Fibroblast of the conjunctiva (primary cell): ENCODE measurements at regions not wholly inside any gene's neighbourhood (a gene's known extent, or its start where the extent isn't known, plus 50 kb on each side); places are given as distances from the start of the nearest gene placed in this dataset.

ENCODE experiments used
- DNase-seq: peaks from one replicate; pipeline ENCODE4 v3.0.0-alpha.2; 2010; ENCODE audit warnings: low read depth

- peak; percentile 20 for DNase-seq
Measured at GRCh38 chr5:147037515-147038205, 159.1 kb upstream of the PPP2R2B start.

DNA sequence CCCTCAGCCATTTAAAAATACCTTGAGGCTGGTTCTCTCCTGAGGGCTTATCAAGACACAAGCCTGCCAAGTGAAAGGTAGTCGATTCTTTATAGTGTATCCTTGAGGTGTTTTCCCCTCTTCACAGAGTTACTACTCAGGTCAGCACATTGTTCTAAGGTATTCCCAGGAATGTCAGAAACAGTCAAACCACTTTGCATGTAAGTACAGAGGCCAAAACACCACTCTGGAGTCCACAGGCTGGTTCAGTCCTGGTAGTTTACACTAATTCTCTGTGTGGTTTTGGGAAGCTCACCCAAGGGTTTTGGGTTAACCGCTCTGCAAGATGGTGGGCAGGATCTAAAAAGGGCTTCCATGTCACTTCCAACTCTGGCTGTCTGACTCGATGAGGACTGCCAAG lies 162.3 kb upstream of the PPP2R2B start:
- no peak for DNase-seq

DNA sequence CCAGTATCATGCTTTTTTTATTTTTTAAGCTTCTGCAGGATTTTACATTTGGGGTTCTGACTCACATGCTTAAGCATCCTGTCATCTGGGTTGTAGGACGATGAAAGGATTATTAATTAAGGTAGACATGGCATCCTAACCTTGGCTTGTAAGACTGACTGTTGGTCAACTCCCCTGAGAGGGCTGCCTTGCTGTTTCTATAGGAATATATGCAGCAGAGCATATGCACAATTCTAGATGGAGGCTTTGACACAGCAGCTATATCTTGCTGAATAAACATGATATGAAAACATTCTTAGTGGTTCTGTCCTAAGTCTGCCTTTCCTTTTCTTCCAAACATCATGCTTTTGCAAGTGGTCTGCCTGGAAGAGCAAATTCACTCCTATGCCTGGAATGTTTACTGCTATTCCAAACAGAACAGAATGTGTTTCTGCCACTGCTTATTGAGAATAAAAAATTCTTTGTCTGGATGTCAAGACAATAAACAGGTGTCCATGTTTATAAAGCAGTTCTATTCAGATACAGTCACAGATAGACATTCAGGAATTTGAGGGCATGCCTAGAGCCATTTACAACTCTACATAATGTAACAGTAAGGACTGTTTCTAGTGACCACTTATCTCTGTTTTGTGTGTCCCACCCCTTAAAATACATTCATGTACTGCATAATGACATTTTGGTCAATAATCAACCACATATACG lies 166.2 kb upstream of the PPP2R2B start:
- DNase-seq: no peak

DNA sequence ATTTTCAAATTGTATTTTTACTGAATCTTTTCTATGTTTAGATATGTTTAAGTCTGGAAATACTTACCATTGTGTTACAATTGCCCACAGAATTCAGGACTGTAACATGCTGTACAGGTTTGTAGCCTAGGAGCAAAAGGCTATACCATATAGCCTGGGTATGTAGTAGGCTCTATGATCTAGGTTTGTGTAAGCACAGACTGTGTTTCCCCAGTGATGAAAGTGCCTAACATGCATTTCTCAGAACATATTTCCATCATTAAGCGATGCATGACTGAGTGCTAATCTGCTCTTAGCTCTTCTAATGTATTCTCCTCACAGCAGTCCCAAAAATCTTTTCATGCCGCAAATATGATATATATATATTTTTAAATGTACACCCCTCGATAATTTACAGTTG lies 166.7 kb upstream of the PPP2R2B start:
- no peak for DNase-seq

DNA sequence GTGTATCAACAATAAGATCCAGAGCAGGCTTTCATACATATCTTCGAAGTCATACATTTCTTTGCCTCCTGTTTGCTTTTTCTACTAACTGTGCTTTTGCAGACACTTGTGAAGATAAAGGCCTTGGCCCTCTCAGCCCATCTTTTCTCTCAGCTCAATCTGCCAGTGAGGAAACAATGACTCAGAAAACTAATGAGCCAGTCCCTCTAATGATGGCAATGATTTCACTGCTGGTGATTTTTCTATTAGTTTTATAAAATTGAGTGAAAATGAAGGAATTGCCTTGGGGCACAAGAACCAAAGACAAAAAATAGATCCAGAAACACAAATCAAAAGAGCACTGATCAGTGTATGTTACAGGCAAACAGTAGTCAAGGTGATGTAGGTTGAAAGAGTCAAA lies 167.7 kb upstream of the PPP2R2B start:
- no peak for DNase-seq

- DNase-seq: no peak
Measured at GRCh38 chr5:147046894-147047293, 168.3 kb upstream of the PPP2R2B start.

DNA sequence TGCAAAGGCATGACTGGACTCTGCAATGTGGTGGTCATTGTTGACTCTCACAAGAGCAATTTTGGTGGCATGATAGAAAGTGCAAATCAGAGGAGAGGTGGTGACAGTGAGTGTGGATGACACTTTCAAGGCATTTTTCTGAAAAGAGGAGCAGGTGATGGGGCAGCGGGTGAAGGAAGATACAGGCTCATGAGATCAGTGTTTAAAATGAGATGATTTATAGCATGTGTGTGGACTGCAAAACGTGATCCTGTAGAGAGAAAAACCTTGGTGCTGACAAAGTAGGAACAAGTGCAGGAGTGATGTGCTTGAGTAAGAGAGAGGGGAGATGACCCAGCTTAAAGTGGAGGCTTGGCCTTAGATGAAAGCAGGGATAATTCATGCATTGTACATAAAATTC lies 171.2 kb upstream of the PPP2R2B start:
- DNase-seq: no peak

DNA sequence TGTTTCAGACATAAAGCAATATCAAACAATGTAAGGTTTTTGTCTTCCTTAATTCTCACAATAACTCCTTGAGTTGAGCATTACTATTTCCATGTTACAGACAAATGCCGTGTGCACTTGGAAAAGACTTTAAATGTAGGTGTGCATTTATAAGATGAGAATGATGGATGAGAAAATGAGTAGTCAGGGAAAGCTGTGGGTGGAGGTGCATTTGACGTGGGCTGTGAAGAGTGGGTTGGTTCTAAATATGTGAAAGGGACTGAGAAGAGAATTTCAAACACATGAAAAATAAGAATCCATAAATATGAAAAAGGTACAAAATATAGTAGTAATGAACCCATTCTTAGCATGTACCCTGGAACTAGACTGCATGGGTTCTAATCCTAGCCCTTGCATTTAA lies 171.6 kb upstream of the PPP2R2B start:
- no peak for DNase-seq

- no peak for DNase-seq
Measured at GRCh38 chr5:147051193-147051592, 172.6 kb upstream of the PPP2R2B start.

DNA sequence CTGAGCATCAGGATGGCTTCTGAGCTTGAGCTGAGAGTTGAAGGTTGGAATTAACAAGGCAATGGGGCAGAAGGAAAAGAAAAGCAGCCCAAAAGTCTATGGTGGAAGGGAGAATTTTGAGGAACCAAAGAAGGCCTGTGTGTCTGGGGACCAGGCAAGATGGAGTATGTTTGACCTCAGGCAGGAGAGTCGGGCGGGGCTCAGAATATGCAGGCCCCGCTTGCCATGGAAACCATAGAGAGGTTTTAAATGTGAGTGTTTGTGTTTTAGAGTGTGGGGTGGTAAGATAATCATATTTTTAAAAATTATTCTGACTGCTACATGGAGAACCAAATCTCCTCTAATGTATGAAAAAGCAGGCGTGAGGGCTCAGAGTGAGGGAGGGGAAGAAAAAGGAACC lies 174.0 kb upstream of the PPP2R2B start:
- DNase-seq: no peak

DNA sequence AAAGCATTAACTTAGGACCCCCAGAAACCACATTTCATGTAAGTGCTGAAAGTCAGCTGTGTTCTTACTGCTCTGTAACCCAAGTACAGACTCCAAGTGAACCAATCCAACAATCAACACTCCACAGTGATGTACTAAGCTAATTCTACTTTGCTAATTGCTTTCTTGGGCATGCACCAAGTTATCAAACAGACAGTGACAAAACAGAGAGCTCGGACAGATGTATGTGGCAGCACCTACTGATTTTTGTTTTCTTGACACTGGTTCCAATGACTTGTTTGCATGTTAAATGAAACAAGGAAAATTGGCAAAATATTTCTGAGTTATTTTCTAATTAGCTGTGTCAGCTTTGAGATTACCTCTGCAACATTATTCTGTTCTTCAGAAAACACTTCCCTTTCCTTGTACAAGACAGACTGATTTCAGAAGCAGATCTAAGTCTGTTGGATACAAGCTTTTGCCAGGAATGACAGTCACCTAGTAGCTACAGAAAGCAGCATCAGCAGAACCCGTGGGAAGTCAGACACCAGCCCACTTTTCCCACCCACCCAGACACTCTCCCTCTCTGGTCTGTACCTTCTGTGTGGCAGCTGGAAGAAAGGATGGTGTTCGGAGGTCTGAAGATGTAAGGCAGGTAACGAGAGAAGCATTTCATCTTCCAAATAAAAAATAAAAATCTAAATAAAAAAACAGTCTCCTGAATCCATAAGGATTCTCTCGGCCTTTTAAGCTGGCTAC lies 176.7 kb upstream of the PPP2R2B start:
- DNase-seq: no peak

GRCh38 chr5:147055850-147056566 lies 177.5 kb upstream of the PPP2R2B start:
- no peak for DNase-seq

DNA sequence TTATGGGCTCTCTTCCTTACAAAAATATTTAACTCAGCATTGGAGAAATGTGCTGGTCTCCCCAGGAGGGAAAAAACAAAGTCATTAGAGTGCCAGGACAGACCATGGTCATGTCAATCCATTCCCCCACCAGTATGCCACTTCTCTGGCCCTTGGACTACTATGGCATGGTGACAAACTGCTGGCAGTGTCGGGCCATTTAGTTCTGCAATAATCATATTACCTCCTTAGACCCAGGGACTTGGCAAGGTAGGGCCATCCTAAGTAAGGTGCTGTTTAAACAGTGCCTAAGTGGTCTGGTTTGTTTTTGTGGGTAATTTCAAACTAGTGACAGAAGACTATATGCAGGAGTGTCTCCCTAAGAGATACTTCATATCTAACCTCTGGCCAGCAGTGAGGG lies 177.8 kb upstream of the STK32A start:
- no peak for DNase-seq

DNA sequence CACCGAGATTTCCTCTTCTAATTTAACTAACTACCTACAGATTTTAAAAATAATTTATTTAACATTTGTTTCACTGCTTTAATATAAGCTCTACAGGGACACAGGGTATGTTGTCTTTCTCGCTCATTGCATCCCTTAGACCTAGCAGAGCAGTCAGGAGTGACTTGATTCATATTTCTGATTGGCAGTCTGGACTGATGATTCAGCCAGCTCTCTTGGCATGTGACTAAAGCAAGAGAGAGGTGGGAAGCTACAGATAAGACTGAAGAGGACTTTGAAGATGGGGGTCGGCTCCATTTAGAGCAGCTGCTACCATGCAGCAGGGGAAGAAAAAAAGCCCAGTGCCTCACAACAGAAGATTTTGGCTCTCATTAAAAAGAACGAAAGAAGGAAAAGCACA lies 173.4 kb upstream of the STK32A start:
- no peak for DNase-seq

- no peak for DNase-seq
Measured at GRCh38 chr5:147062427-147062826, 172.4 kb upstream of the STK32A start.

DNA sequence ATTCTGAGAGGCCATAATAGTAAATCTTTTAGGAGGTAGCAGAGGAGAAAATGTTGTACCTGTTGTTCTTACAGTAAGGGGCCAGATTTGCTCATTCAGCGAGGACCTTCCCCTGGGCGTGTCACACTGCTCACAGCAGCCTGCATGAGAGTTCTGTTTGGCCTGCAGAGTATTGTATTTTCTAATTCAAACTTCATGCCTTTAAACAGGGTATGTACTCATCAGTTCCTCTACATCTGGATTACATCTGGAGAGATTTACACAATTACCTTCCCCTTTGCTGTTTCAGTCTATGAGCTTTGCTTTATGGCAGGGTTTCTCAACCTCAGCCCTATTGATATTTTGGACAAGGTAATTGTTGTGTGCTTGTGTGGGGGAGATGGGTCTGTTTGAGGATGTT lies 170.9 kb upstream of the STK32A start:
- DNase-seq: no peak

DNA sequence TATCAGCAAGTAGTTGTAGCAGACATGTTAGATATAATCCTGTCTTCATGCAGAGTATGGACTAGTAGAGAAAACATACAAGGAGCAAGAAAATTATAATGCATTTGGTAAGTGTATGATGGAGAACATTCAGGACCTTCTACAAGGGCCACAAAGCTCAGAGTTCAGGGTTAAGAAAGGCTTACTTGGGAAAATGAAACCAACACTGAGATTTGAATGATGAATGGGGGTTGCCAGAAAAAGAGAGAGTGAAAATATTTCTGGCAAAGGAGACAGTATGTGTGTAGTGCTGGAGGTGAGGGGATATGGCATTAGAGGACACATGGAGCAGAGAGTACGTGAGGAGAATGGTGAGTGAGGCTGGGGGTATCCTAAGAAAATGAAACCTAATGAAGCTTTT lies 169.8 kb upstream of the STK32A start:
- DNase-seq: no peak

GRCh38 chr5:147068998-147069397 lies 165.8 kb upstream of the STK32A start:
- no peak for DNase-seq

DNA sequence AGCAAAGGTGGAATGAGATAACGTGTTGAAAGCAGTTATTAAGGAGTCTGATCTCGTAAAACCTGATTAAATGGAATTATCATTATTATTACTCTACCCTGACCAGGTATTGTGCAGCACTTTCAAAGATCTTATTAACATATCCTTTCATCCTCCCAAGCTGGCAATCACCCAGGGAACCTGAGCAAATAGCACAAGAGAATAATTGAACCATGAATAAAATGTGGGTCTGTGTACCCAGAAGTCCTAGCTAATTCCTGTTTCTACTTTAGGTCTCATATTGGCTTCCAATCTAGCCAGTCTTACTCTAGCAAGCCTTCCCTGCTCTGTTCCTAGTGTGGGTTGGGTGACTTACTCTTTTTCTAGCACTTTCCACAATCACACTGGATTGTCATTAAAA lies 162.2 kb upstream of the STK32A start:
- no peak for DNase-seq

- DNase-seq: no peak
Measured at GRCh38 chr5:147073098-147073497, 161.7 kb upstream of the STK32A start.

DNA sequence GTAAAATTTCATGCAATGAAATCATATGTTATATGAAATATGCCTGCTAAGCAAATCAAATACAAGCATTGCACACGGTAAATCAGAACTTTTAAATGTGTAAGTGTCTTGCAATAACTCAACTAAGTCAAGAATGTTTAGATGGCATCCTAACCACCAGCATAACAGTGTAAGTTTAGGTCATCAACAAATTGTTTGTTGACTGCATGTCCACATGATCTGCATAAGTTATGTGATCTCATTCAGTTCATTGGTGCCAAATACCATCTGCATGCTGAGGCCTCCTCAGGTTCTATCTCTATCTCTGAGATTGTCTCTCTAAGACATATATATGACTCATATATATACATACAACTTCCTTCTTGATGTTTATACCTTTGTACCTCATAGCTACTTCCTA lies 159.6 kb upstream of the STK32A start:
- no peak for DNase-seq

DNA sequence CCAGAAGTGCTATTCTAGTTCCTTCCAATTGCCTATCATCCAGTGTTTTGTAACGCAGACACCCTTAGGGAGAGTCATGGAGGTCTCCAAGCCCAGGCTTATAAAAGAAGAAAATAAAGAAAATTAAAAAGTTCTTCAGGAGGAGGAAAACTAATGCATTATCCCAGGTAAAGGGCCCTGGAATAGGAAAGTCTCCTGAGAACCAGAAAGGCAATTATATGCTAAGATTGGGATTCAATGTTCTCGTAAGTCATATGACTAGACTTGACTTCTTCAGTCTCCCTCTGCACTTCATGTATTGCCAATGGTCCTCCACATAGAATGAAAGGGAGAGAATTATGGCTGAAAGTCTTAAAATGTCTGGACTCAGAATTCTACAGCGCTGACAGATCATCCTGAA lies 154.4 kb upstream of the STK32A start:
- no peak for DNase-seq

GRCh38 chr5:147081311-147081764 lies 153.5 kb upstream of the STK32A start:
- DNase-seq: no peak
